Posterior cingulate gyrus (tissue), 11 donors: ENCODE measurements at regions not wholly inside any gene's neighbourhood (a gene's known extent, or its start where the extent isn't known, plus 50 kb on each side); places are given as distances from the start of the nearest gene placed in this dataset.
"Not testable (repeated sequence)": the region's sequence is repeated elsewhere in the genome, so short reads cannot be mapped to it uniquely, and the experiment has no call there.

Experiments used
- DNase-seq, 10 donors: peaks; one replicate each; pipeline versions ENCODE4 v3.0.0 to v3.0.0-alpha.2; 2020 to 2021; ENCODE audit warnings: mixed read lengths in 3 of 10
- intact Hi-C: fragments of 100-400 bp; cut with DNase I; formaldehyde crosslinking; loops from one replicate; pipeline ENCODE4 v1.15.1; 2023

DNA sequence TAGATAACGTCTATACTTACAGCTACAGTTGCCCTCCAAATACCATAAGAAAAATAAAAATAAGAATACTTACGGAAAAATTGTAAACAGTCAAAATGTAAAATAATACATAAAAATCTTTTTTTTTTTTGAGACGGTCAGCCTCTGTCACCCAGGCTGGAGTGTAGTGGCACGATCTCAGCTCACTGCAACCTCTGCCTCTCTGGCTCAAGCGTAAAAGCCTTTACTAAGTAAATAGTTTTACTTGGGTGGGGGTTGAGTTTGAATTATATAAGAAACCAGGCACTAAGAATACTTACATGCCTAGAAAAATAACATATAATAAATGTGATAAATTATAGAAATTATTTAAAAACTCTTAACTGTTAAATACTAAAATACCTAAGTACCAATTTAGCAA is 1413.0 kb upstream of the PRR20A start:
- no peak for DNase-seq
- intact Hi-C loops, result no loop called here

DNA sequence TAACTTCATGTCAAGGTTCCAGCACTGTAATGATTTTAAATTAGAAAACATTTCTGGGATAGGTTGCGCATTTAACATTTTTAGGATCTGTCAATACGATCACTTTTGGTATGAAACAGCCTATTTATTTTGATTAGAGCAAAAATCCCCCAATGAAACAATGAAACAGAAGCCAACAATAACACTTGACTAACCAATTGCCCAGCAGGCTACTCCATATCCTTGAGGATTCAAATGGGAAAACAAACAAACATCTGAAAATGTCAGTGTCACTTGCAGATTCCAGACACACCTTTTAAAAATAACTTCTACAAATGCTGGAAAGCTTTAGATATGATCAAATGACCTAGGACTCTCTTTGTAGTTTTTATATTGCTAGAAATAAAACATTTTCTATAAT is 1412.5 kb upstream of the PRR20A start:
- intact Hi-C loops, result no loop called here

DNA sequence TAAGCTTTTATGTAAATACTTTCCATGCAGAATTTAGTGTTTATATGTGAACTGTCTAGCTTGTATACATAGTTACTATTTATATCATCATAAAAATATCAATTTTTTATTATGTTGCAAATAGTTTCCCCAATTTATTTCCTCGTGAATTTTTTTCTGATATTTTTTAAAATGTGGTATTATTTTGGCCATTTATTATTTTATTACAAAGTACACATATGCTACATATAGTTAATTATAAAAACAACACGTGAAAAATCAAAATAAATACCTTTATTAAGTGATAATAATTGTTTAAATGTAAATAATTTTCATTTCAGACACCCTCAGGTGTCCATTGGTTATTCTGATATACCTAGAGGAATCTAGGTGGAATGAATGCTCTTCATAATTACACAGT is 1394.9 kb upstream of the PRR20A start:
- no peak for DNase-seq
- intact Hi-C loops, result no loop called here

More for the DNA sequence above, 1412.5 kb upstream of the PRR20A start:
- no peak for DNase-seq

DNA sequence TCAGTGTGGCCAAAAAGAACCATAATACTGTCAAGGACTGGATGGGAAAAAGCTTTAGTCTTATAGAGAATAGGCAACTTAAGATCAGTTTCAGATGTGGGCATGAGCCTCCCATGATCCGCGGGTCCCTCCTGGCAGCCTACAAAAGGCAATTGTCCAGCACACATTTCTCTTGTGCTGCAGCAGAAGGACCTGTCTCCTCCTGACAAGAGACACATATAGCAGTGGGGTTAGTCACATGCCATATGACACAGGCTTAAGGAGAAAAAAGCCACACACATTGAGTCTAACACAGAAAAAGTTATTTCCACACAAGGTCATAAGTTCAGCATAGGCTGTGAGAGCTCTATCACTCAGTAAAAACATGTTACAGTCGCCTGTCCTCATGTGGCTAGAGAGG is 1378.7 kb upstream of the PRR20A start:
- intact Hi-C loops, result no loop called here
- no peak for DNase-seq

DNA sequence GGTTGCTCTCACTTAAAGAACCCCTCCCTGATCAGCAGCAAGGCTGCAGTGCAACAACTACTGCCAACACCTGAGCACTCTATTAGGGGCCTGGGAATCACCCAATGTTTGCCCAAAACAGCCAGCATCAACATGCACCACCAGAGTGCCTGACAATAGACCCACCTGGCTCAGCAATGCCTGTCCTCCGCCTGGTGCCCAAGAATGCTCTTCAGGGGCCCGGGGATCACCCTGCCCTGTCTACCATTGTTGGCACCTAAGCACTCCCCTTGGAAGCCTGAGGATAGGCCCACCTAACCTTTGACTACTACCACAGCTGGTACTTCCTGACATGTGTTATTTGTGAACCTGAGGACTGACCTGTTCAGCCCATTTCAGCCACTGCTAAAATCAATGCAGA is 1363.1 kb upstream of the PRR20A start:
- intact Hi-C loops, result no loop called here
- peak in 2 of 10 donors; percentile 35 to 67 for DNase-seq

DNA sequence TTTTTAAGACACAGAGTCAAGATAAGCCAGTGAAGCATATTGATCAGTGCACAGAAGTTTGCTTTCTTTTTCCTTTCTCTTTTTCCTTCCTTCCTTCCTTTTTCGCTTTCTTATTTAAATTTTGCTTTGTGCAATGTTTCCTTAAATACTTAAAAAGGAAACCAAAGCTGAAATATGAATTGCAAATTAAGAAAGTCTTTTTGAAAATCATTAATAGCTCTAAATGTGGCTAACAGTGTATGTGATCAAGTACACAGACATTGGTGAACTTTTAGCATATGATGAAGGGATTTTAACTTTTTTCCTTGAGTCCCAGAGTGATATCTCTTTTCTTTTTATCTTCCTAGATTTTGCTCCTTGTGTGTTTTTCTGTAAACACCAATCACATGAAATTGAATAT is 1356.9 kb upstream of the PRR20A start:
- intact Hi-C loops, result no loop called here
- no peak for DNase-seq

DNA sequence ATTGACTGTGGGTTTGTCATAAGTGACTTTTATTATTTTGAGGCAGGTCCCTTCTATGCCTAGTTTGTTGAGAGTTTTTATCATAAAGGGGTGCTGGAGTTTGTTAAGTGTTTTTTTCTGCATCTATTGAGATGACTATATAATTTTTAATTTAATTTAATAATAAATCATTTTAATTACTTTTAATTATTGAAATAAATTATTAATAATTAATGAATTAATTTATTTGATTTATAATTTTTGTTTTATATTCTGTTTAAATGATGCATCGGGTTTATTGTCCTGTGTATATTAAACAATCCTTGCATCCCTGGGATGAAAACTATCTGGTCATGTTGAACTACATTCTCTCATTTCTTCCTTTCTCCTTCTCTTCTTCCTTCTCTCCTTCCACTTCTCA is 1352.2 kb upstream of the PRR20A start:
- intact Hi-C loops, result no loop called here
- DNase-seq, result no peak

DNA sequence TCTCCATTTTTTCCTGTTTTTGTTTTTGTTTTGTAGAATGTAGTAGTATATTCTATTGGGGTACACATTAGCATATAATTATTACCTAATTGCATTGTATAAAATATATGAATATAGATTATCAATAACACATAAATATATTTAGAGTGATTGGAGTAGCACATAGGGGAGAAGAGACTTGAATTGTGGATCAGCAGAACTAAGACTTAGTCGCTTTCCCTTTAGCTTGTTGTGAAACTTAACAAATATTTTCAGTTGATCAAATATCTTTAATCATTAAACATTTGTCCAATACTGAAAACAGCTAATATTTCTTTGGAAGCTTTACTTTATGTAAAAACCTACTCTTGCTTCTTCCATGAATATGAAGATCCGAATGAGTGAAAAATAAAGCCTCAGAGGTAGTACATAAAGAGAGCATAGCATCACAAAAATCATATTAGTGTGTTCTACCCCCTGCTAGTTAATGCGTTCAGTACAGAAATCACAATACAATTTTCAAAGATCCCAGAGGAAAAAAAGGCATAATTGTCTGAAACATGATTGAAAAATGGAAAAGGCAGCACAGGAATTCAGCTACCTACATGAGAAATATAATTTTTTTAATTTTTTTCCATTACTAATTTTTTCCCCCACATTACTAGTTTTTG is 1348.0 kb upstream of the PRR20A start:
- intact Hi-C loops, result no loop called here
- no peak for DNase-seq

DNA sequence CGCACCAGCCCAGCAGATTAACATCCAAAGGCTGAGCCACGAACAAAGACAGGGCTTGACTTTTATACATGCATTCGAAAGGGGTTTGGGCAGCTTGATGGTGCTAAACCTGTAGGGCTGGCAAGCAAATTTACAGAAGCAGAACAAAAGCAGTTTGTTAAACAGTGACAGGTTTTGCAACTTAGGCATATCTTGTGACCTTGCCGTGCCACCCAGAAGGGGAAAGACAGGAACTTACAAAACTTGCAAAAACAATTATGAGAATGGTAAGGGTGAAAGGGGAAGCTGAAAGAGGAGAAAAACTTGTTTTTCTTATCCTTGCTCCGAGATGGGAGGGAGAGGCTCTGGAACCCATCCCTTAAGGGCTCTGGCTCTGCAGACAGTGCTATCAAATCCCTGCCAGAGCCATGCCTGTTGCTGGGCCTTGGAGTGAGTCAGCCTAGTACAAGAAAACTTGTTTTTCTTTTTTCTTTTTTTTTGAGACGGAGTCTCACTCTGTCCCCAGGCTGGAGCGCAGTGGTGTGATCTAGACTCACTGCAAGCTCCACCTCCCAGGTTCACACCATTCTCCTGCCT is 1325.2 kb upstream of the PRR20A start:
- intact Hi-C loops, result no loop called here
- peak in 1 of 10 donors; percentile 60 for DNase-seq

DNA sequence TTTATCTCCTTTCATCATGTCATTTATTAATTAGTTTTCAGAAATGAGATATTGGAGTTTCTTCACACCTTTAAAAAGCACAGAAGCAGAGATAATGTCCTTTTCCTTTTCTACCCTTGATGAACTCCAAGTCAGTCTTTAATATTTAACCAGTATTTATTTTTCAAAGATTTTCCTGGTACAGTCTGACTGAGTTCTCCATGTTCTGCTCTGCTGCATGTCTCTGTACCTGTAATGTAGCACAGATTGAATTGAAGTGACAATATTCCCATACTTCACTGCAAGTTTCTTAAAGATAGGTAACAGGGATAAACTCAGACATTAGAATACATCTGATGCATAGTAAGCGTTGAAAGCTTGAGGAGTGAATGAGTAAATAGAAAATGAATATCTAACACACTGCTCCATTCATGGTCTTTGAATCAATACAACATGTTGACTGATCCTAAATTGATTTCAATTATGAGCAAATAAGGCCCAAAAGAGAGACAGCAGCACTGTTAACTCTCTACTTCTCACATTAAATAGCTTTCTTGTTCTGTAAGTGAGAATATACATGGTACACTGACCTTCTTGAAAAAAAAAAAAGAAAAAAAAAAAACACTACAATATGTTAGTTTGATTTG is 1323.6 kb upstream of the PRR20A start:
- DNase-seq, result no peak
- intact Hi-C loops, result no loop called here

DNA sequence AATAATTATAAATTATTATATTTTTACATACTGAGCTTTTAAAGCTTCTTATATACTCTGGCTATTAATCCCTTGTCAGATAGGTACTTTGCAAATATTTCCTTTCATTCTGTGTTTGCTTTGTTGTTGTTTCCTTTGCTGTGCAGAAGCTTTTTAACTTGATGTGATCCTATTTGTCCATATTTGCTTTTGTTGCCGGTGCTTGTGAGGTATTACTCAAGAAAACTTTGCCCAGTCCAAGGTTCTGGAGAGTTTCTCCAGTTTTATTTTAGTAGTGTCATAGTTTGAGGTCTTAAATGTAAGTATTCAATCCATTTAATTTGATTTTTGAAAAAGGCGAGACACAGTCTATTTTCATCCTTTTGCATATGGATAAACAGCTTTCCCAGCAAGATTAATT is 1319.9 kb upstream of the PRR20A start:
- intact Hi-C loops, result no loop called here
- DNase-seq, result no peak

DNA sequence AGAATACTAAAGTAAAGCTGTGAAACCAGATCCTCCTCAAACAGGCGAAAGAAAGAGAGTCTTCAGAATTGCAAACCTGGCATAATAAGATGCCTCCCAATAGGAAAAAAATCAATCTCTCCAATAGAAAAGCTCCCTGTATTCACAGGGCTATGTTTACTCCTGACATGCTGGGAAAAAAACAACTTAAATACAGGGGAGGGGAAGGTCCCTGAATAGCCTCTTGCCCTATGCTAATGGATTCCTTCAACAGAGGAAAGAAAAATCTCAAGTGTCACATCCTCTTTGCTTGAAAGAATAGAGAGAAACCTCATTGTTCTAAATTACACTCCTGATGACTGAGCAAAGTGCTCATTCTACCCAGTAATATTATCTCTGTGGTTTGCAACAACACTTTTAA is 1271.1 kb upstream of the PRR20A start:
- intact Hi-C loops, result no loop called here
- DNase-seq, result no peak

DNA sequence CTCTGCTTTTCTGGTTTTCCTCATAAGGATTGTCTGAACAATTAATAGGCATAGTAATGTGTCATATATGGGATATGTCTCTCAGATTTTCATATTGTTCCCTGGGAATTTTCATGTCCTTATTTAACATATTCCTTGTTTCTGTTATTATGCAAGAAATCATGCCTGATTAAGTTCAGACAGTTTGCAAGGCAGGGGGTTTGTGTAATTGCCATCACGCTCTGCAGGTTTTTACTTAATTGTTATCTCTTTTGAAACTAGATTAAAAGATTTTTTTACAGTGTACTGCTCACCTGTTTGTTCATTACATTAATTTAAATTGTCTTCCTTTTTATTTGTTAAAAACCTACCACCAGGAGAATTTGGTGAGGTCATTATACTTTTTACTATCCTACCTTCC is 1253.2 kb upstream of the PRR20A start:
- DNase-seq, result no peak
- intact Hi-C loops, result no loop called here

DNA sequence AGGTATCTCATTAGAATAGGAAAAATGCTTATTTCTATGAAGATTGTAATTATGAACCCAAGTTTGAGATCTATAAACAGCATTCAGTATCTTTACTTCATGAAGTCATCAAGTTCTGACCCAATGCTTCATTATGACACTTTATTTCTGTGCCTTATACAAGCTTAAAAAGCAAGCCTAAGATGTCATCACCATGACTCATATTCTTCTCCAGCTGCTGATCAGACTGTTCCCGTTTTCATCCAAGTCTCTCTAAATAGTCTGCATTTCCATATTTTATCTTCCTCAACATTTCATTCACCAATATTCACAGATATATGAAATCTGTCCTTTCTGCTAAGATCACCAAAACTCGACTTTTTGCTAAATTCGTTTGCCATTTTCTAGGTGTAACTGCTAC is 1247.2 kb upstream of the PRR20A start:
- DNase-seq, result no peak
- intact Hi-C loops, result no loop called here

DNA sequence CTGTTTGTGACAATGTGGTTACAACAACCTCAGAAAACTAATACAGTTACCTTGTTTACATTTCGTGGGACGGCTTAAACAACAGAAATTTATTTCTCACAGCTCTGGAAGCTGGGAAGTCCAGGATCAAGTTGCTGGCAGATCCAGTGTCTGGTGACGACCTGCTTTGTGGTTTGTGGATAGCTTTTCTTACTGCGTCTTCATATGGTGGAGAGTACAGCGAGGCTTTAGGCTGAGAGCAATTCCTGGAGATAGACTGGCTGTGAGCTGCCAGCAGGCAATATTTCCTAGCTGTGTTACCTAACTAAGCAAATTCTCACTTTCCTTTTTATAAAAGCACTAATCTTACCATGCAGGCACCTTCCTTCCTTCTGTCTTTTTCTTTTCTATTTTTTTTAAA is 1203.5 kb upstream of the PRR20A start:
- intact Hi-C loops, result no loop called here
- DNase-seq, result peak in 1 of 10 donors; percentile 39

DNA sequence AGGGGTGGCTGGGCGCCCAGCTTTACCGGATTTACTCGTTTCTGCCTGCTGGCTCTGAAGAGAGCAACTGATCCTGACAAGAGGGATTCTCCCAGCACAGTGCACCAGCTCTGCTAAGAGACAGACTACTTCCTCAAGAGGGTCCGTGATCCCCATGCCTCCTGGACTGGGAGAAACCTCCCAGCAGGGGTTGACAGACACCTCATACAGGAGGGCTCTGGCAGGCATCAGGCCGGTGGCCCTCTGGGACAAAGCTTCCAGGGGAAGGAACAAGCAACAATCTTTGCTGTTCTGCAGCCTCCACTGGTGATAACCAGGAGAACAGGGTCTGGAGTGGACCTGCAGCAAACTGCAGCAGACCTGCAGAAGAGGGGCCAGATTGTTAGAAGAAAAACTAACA is 1192.5 kb upstream of the PRR20A start:
- intact Hi-C loops, result no loop called here
- DNase-seq, result peak in 1 of 10 donors; percentile 45

DNA sequence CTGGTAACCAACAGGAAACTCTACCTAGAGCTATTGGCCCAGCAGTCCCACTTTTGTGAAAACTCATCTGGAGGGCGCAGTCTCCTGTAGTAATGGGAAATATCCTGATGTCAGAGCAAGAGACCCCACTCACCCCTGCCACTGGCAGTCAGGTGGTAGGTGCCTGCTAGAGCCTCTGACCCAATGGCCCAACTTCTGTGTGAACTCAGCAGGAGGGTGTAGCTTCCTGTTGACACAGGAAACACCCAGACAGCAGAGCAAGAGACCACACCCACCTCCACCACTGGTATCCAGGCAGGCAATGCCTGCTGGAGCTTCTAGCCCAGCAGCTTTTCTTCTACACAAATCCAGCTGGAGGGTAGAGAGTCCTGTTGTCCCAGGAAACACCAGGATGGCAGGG is 1176.8 kb upstream of the PRR20A start:
- peak in 1 of 10 donors; percentile 51 for DNase-seq
- intact Hi-C loops, result no loop called here

DNA sequence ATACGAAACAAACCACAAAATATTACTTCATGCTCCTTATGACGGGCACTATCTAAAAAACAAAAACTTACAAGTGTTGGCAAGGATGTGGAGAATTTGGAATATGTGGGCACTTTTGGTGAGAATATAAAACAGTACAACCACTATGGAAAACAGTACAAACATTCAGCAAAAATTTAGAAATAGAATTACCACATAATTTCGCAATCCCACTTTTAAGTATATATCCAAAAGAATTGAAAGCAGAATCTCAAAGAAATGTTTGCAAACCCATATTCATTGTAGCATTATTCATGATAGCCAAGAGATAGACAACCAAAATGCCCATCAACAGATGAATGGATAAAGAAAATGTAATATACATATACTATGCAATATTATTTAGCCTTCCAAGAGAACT is 1173.7 kb upstream of the PRR20A start:
- DNase-seq, result no peak
- intact Hi-C loops, result no loop called here

DNA sequence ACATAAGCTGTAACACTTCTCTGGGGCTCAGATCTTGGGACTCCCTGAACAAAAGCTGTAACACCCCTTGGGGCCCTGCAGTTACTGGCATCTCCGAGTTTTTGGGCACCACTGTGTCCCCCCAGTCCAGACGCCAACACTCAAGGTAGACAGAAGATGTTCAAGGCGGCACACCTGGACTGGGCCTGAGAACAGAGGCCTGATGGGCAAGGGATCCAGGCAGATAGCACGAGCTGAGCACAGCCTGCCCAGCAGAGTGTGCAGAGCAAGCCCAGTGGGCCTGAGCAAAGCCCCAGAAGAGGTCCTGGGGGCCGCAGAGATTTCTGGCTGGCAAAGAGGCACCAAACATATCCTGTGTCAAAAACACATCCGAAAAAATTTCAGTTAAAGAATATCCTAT is 1163.3 kb upstream of the PRR20A start:
- DNase-seq, result peak in 2 of 10 donors; percentile 39 to 59
- intact Hi-C loops, result no loop called here

DNA sequence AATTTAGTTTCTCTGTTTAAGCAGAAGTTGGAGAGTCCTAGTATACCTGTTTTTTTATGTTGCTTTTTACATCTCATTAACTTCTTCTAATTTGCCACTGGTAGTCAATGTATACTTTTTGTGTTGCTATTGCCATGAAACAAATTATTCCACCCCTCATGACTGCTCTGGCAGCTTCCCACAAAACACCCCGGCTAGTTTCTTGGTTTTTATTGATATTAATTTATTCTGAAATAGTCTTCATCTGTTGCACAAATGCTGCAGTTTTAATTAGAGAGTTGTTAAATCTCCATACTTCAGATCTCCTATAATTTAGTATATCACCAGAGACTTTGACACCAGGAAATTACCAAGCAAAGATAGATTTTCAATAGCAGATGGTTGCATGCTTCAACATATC is 1159.3 kb upstream of the PRR20A start:
- intact Hi-C loops, result no loop called here
- no peak for DNase-seq

DNA sequence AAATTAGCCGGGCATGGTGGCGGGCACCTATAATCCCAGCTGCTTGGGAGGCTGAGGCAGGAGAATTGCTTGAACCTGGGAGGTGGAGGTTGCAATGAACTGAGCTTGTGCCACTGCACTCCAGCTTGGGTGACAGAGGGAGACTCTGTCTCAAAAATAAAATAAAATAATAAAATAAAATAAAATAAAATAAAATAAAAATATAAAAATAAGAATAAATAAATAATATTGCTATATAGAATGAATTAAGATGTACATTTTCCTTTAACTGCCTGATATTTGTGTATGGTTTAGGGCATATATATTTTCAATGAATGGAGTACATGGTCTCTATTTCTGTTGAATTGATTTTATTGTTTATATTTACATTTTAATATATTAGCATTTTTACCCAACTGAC is 1156.7 kb upstream of the PRR20A start:
- intact Hi-C loops, result not testable (repeated sequence)
- DNase-seq, result peak in 2 of 10 donors; percentile 3 to 22

DNA sequence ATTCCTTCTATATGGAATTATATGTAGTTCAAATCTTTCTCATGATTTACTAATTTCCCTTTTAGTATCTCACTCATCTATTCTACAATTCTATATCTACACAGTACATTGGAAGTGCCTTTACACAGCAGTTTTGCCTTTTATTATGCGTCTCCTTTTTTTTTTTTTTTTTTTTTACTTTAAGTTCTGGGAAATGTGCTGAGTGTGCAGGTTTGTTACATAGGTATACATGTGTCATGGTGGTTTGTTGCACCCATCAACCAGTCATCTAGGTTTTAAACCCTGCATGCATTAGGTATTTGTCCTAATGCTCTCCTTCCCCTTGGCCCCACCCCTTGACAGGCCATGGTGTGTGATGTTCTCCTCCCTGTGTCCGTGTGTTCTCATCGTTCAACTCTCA is 1150.1 kb upstream of the PRR20A start:
- no peak for DNase-seq
- intact Hi-C loops, result no loop called here
